ENCODE measurements at regions not wholly inside any gene's neighbourhood (a gene's known extent, or its start where the extent isn't known, plus 50 kb on each side); places are given as distances from the start of the nearest gene placed in this dataset.

GRCh38 chr20:39155971-39156370, 193.8 kb downstream of the DHX35 start:
- TF ChIP-seq CTCF (IDR thresholded peaks at IDR 0.05; ENCODE audit: insufficient read depth, low read length, poor library complexity, severe bottlenecking) (no peak), EZH2phosphoT487 (conservative IDR thresholded peaks at IDR 0.05; ENCODE audit: low read length) (no peak)

All from SU-DHL-6 (cell line).